ENCODE measurements at regions not wholly inside any gene's neighbourhood (a gene's known extent, or its start where the extent isn't known, plus 50 kb on each side); places are given as distances from the start of the nearest gene placed in this dataset.
A peak's percentile ranks its signal among the peaks of the same experiment; 100 is the strongest.

DNA sequence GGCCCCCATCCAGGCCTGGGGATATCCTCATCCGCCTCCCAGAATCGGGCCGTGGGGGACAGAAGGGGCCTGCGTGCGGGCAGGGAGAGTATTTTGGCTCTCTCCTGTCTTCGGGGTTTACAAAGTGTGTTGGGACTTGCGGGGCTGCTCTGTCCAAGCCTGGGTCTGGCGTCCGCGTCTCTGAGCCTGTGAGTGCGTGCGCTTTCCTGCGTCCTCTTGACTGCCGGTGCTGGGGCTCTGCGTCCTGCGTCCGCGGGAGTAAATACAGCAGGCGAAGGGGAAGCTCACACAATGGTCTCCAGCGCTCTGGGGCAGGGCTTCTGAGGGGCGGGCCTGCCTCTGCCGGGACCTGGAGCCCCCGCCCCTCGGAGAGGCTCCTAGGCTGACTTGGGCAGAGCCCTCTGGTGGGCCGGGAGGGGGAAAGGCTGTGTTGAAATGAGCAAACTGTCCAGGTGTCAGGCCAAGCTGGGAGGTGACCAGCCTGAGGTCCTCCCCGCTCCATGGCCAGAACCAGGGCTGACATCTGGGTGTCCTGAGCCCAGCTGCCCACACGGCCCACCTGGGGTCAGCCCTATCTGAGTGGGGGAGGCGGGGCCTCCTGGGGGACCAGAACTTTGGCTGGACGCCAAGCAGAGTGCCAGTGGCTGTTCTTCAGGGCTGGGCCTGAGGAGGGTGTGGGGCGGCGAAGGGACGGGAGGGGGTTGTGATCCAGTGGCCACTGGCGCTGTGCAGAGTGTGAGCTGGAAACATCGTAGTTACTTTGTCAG is 233.6 kb downstream of the SEC14L1 start (continued):
- TF ChIP-seq, protein P1, sequence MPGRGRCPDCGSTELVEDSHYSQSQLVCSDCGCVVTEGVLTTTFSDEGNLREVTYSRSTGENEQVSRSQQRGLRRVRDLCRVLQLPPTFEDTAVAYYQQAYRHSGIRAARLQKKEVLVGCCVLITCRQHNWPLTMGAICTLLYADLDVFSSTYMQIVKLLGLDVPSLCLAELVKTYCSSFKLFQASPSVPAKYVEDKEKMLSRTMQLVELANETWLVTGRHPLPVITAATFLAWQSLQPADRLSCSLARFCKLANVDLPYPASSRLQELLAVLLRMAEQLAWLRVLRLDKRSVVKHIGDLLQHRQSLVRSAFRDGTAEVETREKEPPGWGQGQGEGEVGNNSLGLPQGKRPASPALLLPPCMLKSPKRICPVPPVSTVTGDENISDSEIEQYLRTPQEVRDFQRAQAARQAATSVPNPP (CRISPR knock-in tag; IDR thresholded peaks at IDR 0.05): no peak
- TF ChIP-seq ZKSCAN5 (CRISPR knock-in tag; IDR thresholded peaks at IDR 0.05): no peak
- TF ChIP-seq HINFP (CRISPR knock-in tag; IDR thresholded peaks at IDR 0.05; ENCODE audit: low read depth): peak; percentile 98
- no peak for TF ChIP-seq TMF1 (CRISPR knock-in tag; IDR thresholded peaks at IDR 0.05; ENCODE audit: low read depth)
- peak; percentile 87 for TF ChIP-seq XRCC5 (optimal IDR thresholded peaks at IDR 0.05; ENCODE audit: low read length)
- TF ChIP-seq NKX3-1 (CRISPR knock-in tag; IDR thresholded peaks at IDR 0.05): peak; percentile 74
- TF ChIP-seq NONO (IDR thresholded peaks at IDR 0.05): no peak
- TF ChIP-seq NONO (CRISPR knock-in tag; conservative IDR thresholded peaks at IDR 0.05): peak; percentile 88
- TF ChIP-seq SRSF9 (IDR thresholded peaks at IDR 0.05; ENCODE audit: borderline replicate concordance, insufficient read depth, low read depth, low read length, poor library complexity, severe bottlenecking): no peak
- peak; percentile 22; the same call in 1 of the 2 replicates for TF ChIP-seq SAFB2 (CRISPR knock-in tag; IDR thresholded peaks at IDR 0.05; ENCODE audit: borderline replicate concordance, low read depth)
- peak; percentile 40 for TF ChIP-seq RBM22 (optimal IDR thresholded peaks at IDR 0.05; ENCODE audit: low read length)
- TF ChIP-seq PLRG1 (conservative IDR thresholded peaks at IDR 0.05): no peak
- no peak for TF ChIP-seq ZNF282 (IDR thresholded peaks at IDR 0.05; ENCODE audit: partially characterized antibody)
- TF ChIP-seq ZFP62 (CRISPR knock-in tag; IDR thresholded peaks at IDR 0.05): no peak
- no peak for TF ChIP-seq MAFG (CRISPR knock-in tag; IDR thresholded peaks at IDR 0.05)
- peak; percentile 46; the same call in 1 of the 2 replicates for TF ChIP-seq YEATS2 (CRISPR knock-in tag; IDR thresholded peaks at IDR 0.05; ENCODE audit: borderline replicate concordance)
- peak; percentile 48; the same call in 1 of the 2 replicates for TF ChIP-seq TP53 (CRISPR knock-in tag; conservative IDR thresholded peaks at IDR 0.05)
- TF ChIP-seq, protein P2, sequence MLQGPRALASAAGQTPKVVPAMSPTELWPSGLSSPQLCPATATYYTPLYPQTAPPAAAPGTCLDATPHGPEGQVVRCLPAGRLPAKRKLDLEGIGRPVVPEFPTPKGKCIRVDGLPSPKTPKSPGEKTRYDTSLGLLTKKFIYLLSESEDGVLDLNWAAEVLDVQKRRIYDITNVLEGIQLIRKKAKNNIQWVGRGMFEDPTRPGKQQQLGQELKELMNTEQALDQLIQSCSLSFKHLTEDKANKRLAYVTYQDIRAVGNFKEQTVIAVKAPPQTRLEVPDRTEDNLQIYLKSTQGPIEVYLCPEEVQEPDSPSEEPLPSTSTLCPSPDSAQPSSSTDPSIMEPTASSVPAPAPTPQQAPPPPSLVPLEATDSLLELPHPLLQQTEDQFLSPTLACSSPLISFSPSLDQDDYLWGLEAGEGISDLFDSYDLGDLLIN (CRISPR knock-in tag; IDR thresholded peaks at IDR 0.05; ENCODE audit: borderline replicate concordance): 0 out of 2 replicates have a peak, but pooled peaks have one; percentile 18
- TF ChIP-seq ZNF878 (CRISPR knock-in tag; IDR thresholded peaks at IDR 0.05): no peak
- TF ChIP-seq PHF20 (CRISPR knock-in tag; IDR thresholded peaks at IDR 0.05): 0 out of 2 replicates have a peak, but pooled peaks have one; percentile 15
- TF ChIP-seq, protein P3, sequence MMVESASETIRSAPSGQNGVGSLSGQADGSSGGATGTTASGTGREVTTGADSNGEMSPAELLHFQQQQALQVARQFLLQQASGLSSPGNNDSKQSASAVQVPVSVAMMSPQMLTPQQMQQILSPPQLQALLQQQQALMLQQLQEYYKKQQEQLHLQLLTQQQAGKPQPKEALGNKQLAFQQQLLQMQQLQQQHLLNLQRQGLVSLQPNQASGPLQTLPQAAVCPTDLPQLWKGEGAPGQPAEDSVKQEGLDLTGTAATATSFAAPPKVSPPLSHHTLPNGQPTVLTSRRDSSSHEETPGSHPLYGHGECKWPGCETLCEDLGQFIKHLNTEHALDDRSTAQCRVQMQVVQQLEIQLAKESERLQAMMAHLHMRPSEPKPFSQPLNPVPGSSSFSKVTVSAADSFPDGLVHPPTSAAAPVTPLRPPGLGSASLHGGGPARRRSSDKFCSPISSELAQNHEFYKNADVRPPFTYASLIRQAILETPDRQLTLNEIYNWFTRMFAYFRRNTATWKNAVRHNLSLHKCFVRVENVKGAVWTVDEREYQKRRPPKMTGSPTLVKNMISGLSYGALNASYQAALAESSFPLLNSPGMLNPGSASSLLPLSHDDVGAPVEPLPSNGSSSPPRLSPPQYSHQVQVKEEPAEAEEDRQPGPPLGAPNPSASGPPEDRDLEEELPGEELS (CRISPR knock-in tag; IDR thresholded peaks at IDR 0.05): peak; percentile 85
- TF ChIP-seq ZFP36L2 (CRISPR knock-in tag; IDR thresholded peaks at IDR 0.05): no peak

All from HepG2 (cell line).